Caco-2 (cell line): ENCODE measurements at regions not wholly inside any gene's neighbourhood (a gene's known extent, or its start where the extent isn't known, plus 50 kb on each side); places are given as distances from the start of the nearest gene placed in this dataset.

Source experiments
- BruUV-seq: library from RNA; stranded (reverse); fragments of 400-500 nt; replicated peaks from 2 replicates; lab custom pipeline; 2021; lab: Mats Ljungman, UMichigan
- CTCF ChIA-PET: fragments of 300-600 bp; sonication (Branson Sonifier 250); formaldehyde crosslinking; loops from one replicate; lab custom pipeline; 2022; ENCODE audit warnings: antibody characterized with exemption; lab: Charles Lee
- POLR2A ChIA-PET: fragments of 300-600 bp; sonication (Branson Sonifier 250); formaldehyde crosslinking; loops from one replicate; lab custom pipeline; 2022; ENCODE audit warnings: antibody characterized with exemption; lab: Charles Lee
- DNase-seq, 2 experiments: peaks; one replicate each; pipeline versions ENCODE4 v3.0.0 to v3.0.0-alpha.2; 2020 to 2022
- H3K27me3 ChIP-seq: replicated peaks from 2 replicates; pipeline ENCODE4 v1.6.0; 2011; ENCODE audit warnings: low read length; ENCODE audit not compliant: control insufficient read depth, insufficient read depth
- H3K36me3 ChIP-seq: 2 replicates; pipeline ENCODE4 v1.5.1; 2011; ENCODE audit warnings: low read length; ENCODE audit not compliant: control insufficient read depth, insufficient read depth
- H3K4me1 ChIP-seq: fragments of 250-450 bp; sonication (Bioruptor Pico); 2 replicates; pipeline ENCODE4 v1.5.1; 2020; ENCODE audit warnings: mild to moderate bottlenecking
- H3K4me3 ChIP-seq: 2 replicates; pipeline ENCODE4 v1.5.1; 2011; ENCODE audit warnings: low read depth, mild to moderate bottlenecking, control low read depth, low read length
- H3K9me3 ChIP-seq: fragments of 250-450 bp; sonication (Bioruptor Pico); 2 replicates; pipeline ENCODE4 v1.5.1; 2020; ENCODE audit warnings: mild to moderate bottlenecking, moderate library complexity
- H3K27ac Mint-ChIP-seq: one replicate; pipeline ENCODE4 v1.8.0; 2022; ENCODE audit warnings: mixed read lengths; ENCODE audit not compliant: unreplicated experiment
- H3K27me3 Mint-ChIP-seq: one replicate; pipeline ENCODE4 v1.8.0; 2022; ENCODE audit warnings: mixed read lengths; ENCODE audit not compliant: insufficient read depth, unreplicated experiment
- H3K36me3 Mint-ChIP-seq: one replicate; pipeline ENCODE4 v1.8.0; 2022; ENCODE audit warnings: mild to moderate bottlenecking, mixed read lengths; ENCODE audit not compliant: insufficient read depth, unreplicated experiment
- H3K4me1 Mint-ChIP-seq: one replicate; pipeline ENCODE4 v1.8.0; 2022; ENCODE audit warnings: low read depth, mixed read lengths; ENCODE audit not compliant: unreplicated experiment
- H3K4me3 Mint-ChIP-seq: one replicate; pipeline ENCODE4 v1.8.0; 2022; ENCODE audit warnings: mild to moderate bottlenecking, moderate library complexity, mixed read lengths; ENCODE audit not compliant: unreplicated experiment
- H3K9me3 Mint-ChIP-seq: one replicate; pipeline ENCODE4 v1.8.0; 2022; ENCODE audit warnings: mixed read lengths; ENCODE audit not compliant: unreplicated experiment
- intact Hi-C: fragments of 100-400 bp; cut with micrococcal nuclease; formaldehyde crosslinking; loops from one replicate; pipeline ENCODE4 v1.10.0; 2022; ENCODE audit not compliant: unreplicated experiment
- TF ChIP-seq, protein P1 (sequence below), 2 experiments: fragments of 200-600 bp in 1 of 2; IDR thresholded peaks; 1 replicate in 1 of 2; 2 replicates in 1 of 2; pipeline versions ENCODE4 v1.5.1 to v1.8.0; 2011 to 2022; ENCODE audit warnings: antibody characterized with exemption in 1 of 2, control low read depth in 1 of 2, inconsistent platforms in 1 of 2, low read depth in 1 of 2, low read length in 1 of 2, mild to moderate bottlenecking in 1 of 2, moderate library complexity in 1 of 2; ENCODE audit not compliant: insufficient read depth in 1 of 2, severe bottlenecking in 1 of 2, unreplicated experiment in 1 of 2

DNA sequence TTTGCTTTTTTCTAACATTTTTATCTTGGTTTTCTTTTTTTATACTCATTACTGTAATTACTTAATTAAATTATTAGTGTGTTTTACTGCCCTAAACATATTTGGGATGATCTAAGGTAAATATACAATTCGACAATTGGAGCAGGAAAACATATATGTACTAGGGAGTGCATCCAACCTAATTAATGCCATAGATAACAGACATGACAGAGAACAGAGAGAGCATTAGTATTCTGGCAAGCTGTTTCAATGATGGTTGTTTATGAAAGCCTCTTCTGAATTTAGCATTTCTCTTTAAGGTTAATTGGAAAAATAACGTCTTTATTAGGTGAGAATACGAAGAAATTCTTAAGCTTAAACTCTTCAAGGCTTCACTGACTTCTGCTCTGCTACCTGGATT, 300.1 kb upstream of the PRR16 start:
- Mint-ChIP-seq H3K27me3 (no peaks in the 10 kb centered on the region), H3K4me3 (no peak overlapping the region), H3K9me3 (no peaks in the 10 kb centered on the region), H3K27ac (no peak overlapping the region), H3K4me1 (no peaks in the 10 kb centered on the region), H3K36me3 (no peaks in the 10 kb centered on the region)
- Histone ChIP-seq H3K9me3 (no peaks in the 10 kb centered on the region), H3K4me1 (no peaks in the 10 kb centered on the region), H3K4me3 (no peak overlapping the region), H3K27me3 (no peaks in the 10 kb centered on the region), H3K36me3 (no peaks in the 10 kb centered on the region)
- ChIA-PET POLR2A (no interaction called here), CTCF (interaction anchor here (0.7 kb wide), 1 partner anchor 133 kb away, joined by 3 read pairs; no protein-coding TSS in a partner anchor)
- BruUV-seq, result no TSS peak
- TF ChIP-seq, protein P1, sequence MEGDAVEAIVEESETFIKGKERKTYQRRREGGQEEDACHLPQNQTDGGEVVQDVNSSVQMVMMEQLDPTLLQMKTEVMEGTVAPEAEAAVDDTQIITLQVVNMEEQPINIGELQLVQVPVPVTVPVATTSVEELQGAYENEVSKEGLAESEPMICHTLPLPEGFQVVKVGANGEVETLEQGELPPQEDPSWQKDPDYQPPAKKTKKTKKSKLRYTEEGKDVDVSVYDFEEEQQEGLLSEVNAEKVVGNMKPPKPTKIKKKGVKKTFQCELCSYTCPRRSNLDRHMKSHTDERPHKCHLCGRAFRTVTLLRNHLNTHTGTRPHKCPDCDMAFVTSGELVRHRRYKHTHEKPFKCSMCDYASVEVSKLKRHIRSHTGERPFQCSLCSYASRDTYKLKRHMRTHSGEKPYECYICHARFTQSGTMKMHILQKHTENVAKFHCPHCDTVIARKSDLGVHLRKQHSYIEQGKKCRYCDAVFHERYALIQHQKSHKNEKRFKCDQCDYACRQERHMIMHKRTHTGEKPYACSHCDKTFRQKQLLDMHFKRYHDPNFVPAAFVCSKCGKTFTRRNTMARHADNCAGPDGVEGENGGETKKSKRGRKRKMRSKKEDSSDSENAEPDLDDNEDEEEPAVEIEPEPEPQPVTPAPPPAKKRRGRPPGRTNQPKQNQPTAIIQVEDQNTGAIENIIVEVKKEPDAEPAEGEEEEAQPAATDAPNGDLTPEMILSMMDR (IDR thresholded peaks at IDR 0.05; ENCODE audit: insufficient read depth in 1 of 2, low read depth in 1 of 2, low read length in 1 of 2, severe bottlenecking in 1 of 2, unreplicated experiment in 1 of 2), result no peak
- no peak for DNase-seq
- intact Hi-C loops, result no loop called here

DNA sequence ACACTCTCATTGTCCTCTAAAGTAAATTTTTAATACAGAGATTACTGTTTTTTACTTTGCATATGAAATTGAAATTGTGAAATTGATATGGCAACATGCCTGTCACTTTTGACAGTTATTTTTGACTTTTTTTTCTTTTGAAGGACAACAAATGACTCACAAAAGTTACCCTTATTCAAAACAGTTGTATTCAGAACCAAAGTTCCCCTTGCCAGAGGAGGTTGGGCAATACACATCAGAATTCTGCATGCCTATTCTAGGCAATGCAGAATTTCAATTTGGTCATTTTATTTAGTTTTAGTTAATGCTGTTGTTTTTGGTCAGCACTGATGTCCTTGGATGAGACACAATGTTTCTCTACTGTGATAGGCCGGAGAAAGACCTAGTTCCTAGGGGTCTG, 299.1 kb upstream of the PRR16 start:
- Histone ChIP-seq H3K4me1 (no peaks in the 10 kb centered on the region), H3K9me3 (no peaks in the 10 kb centered on the region), H3K36me3 (no peaks in the 10 kb centered on the region), H3K4me3 (no peak overlapping the region), H3K27me3 (no peaks in the 10 kb centered on the region)
- CTCF ChIA-PET, result no interaction called here
- no peaks in the 10 kb centered on the region for H3K9me3 Mint-ChIP-seq
- no TSS peak for BruUV-seq
- POLR2A ChIA-PET, result no interaction called here
- no peaks in the 10 kb centered on the region for H3K27me3 Mint-ChIP-seq
- H3K27ac Mint-ChIP-seq, result no peak overlapping the region
- H3K36me3 Mint-ChIP-seq, result no peaks in the 10 kb centered on the region
- DNase-seq, result no peak
- intact Hi-C loops, result no loop called here
- H3K4me3 Mint-ChIP-seq, result no peak overlapping the region
- no peaks in the 10 kb centered on the region for H3K4me1 Mint-ChIP-seq
- TF ChIP-seq, protein P1 (IDR thresholded peaks at IDR 0.05; ENCODE audit: insufficient read depth in 1 of 2, low read depth in 1 of 2, low read length in 1 of 2, severe bottlenecking in 1 of 2, unreplicated experiment in 1 of 2), result no peak

DNA sequence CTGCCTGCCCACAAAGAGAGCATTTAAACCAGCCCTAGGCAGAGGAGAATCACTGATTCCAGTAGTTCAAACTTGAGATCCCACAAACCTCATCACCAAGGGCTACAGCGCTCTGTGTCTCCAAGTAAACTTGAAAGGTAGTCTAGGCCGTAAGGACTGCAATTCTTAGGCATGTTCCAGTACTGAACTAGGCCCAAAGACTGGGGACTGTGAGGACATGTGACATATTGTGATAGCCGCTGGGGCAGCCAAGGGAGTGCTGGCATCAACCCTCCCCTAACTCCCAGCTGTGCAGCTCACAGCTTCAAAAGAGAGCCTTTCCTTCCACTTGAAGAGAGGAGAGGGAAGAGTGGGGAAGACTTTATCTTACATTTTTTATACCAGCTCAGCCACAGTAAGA, 291.0 kb upstream of the PRR16 start:
- H3K4me3 Mint-ChIP-seq, result no peak overlapping the region
- no peaks in the 10 kb centered on the region for H3K9me3 Mint-ChIP-seq
- H3K9me3 ChIP-seq, result no peaks in the 10 kb centered on the region
- ChIA-PET POLR2A (no interaction called here), CTCF (no interaction called here)
- BruUV-seq, result no TSS peak
- H3K4me3 ChIP-seq, result no peak overlapping the region
- TF ChIP-seq, protein P1 (IDR thresholded peaks at IDR 0.05; ENCODE audit: insufficient read depth in 1 of 2, low read depth in 1 of 2, low read length in 1 of 2, severe bottlenecking in 1 of 2, unreplicated experiment in 1 of 2), result no peak
- H3K36me3 Mint-ChIP-seq, result no peaks in the 10 kb centered on the region
- H3K36me3 ChIP-seq, result no peaks in the 10 kb centered on the region
- no peaks in the 10 kb centered on the region for H3K27me3 ChIP-seq
- H3K27ac Mint-ChIP-seq, result no peak overlapping the region
- H3K27me3 Mint-ChIP-seq, result no peaks in the 10 kb centered on the region
- DNase-seq, result no peak
- intact Hi-C loops, result no loop called here
- H3K4me1 ChIP-seq, result no peaks in the 10 kb centered on the region
- H3K4me1 Mint-ChIP-seq, result no peaks in the 10 kb centered on the region
